ENCODE measurements at regions not wholly inside any gene's neighbourhood (a gene's known extent, or its start where the extent isn't known, plus 50 kb on each side); places are given as distances from the start of the nearest gene placed in this dataset.

DNA sequence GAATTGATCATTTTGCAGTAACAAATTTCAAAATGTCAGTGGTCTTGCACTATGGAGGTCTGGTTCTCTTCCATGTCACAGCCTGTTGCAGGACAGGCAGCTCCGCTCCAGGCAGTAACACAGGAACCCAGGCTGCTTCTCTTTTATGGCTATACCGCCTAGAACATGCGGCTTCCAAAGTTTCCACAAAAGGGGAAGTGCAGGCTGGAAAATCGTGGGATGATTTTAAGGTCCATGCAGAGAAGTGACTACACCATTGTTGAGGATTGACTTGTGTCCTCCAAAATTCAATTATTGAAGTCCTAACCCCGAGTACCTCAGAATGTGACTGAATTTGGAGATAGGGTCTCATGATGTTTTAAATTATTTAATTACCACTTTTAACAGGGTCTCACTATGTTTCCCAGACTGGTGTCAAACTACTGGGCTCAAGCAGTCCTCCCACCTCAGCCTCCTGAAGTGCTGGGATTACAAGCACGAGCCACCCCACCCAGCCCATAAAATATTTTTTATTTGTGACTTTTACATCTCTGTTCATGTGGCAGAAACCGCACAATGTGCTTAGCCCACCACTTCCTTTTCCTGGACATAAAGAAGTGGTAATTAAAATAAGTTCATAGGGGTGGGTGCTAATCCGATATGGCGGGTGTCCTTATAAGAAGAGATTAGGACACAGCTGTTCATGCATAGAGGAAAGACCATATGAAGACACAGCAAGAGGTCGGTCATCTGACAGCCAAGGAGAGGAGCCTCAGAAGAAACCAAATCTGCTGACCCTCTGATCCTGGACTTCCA is 279.2 kb upstream of the RPL38 start:
- no peak for DNase-seq (ENCODE audit: low read depth in 2 of 2)

DNA sequence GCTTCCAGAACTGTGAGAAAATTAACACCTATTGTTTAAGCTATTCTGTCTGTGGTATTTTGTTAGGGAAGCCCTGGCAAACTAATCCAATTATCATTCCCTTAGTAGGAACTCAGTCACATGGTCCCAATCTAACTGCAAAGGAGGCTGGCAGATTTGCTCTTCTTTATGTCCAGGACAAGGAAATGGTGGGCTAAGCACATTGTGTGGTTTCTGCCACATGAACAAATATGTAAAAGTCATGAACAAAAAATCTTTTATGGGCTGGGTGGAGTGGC is 278.6 kb upstream of the RPL38 start:
- no peak for DNase-seq (ENCODE audit: low read depth in 2 of 2)

DNA sequence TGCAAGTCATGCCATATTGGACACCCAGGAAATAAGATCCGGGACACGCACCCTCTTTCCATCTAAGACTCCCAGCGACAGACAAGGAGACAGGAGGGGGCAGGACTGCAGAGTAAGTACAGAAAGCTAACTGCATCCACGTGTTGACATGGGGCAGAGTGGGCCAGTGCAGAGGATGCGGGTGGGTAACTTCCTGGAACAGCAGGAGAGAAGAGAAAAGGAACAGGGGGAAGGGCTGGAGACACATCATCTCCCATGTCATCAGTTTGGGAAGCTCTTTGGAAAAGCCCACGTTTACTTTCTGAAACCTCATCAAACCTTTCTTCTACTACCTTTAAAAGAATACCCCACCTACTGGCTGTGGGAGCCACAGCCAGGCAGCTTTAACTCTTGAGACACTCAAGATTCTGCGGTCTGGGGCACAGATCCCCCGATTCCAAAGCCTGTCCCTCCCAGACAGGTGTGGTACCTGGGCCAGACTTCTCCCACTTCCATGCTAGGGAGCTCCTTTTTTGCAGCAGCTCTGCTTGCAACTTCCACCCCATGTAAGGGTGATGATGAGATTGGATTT is 273.5 kb upstream of the RPL38 start:
- no peak for DNase-seq (ENCODE audit: low read depth in 2 of 2)

DNA sequence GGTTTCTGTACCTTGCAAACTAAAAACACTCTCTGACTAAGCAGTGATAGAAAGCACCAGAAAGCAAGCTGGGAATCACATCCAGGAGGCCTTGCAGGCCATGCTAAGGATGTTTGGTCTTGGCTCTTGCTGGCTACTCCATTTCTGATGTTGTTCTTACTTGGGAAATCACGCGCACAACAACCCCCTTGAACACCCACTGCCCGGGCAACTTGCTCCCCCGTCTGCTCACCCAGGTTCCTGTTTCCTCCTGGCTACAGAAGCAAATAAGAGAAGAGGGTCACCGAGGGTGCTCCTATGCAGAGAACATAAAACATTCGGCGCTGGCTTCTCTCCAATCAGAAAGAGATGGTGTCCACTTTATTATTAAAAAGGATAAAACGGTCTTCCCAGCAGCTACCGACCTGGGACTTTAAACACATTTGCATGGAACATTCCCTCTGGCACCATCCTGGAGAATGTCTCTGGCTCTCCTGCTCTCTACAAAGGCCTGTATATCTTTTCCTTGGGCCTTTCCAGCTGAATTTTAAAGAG is 271.2 kb upstream of the RPL38 start:
- no peak for DNase-seq (ENCODE audit: low read depth in 2 of 2)

- no peak for DNase-seq (ENCODE audit: low read depth in 2 of 2)
Observed at GRCh38 chr17:73933164-73933766, 270.2 kb upstream of the RPL38 start.

DNA sequence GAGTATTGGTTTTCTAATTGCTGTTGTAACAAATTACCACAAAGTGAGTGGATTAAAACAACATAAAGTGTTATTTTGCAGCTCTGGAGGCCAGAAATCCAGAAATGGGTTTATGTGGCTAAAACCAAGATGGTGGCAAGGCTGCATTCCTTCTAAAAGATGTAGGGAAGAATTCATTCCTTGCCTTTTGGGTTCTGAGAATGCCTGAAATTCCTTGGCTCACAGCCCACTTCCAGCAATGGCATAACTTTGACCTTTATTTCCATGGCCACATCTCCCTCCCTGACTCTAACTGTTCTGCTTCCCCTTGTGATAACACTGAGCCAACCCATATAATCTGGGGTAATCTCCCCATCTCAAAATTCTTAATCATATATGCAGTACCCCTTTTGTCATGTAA is 269.6 kb upstream of the RPL38 start:
- no peak for DNase-seq (ENCODE audit: low read depth in 2 of 2)

GRCh38 chr17:73934696-73935095 is 268.8 kb upstream of the RPL38 start:
- no peak for DNase-seq (ENCODE audit: low read depth in 2 of 2)

DNA sequence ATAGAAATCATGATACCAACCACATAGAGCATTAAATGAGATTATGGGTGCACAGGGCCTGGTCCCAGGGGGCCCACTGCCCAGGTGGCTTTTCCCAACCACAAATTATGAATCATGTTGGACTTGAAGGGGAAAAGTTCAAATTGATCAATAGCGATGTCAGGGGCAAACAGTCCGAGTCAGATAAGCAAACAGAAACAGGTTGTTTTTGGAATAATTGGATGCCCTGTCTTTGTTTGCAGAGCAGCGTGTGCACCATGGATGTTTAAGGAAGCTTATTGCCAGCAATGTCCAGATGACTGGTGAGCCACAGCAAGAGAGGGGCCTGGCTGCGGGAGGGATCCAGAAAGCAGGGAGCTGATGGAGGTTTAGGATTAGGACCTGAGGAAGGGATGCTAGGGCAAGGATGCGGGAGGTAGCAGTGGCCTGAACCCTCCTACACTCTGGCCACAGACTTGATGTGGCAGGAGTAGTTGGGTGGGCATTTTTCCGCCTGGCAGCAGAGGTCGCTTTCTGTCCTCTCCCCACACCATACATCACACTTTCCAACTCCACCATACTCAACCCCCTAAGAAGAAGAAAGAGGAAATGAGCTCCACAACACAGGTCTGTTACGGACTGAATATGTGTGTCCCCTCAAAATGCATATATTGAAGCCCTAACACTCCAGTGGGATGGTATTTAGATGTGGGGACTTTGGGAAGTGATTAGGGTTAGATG is 266.4 kb upstream of the RPL38 start:
- no peak for DNase-seq (ENCODE audit: low read depth in 2 of 2)

DNA sequence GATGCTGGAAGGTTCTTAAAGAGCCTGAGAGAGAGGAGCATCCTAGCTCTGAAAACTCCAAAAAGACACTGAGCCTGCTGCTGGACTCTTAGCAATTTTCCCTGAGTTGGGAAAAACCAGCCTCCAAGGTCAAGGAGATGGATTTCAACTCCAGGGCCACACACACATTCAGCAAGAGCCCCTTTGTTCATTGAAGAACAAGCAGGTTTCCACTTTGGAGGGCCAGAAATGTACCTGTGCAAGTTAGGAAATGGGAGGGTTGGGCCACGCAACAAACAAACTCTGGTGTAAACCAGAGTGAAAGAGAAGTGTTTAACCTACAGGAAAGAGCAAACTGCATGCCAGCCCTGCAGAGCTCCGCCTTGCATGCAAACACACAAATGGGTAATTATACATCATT is 264.8 kb upstream of the RPL38 start:
- no peak for DNase-seq (ENCODE audit: low read depth in 2 of 2)

DNA sequence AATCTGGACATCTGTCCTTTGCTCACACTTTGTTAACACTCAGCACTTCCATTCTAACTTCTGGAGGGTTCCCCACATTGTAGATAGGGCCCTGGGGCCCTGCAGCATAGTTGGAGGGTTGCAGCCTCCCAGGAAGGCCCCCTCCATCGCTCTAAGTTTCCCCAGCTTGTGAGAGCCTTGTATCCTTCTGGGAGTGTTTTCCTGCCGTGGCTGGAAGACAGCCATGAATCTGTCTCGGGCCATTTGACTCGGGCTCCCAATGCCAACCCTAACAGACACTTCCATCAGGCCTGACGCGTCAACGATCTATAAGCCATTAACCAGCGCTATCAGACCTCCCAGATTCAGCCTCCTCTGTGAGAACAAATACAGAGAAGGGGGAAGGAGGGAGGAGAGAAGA is 263.7 kb upstream of the RPL38 start:
- DNase-seq (ENCODE audit: low read depth in 2 of 2) = no peak

GRCh38 chr17:73940511-73940910 is 263.0 kb upstream of the RPL38 start:
- DNase-seq (ENCODE audit: low read depth in 2 of 2) = no peak

DNA sequence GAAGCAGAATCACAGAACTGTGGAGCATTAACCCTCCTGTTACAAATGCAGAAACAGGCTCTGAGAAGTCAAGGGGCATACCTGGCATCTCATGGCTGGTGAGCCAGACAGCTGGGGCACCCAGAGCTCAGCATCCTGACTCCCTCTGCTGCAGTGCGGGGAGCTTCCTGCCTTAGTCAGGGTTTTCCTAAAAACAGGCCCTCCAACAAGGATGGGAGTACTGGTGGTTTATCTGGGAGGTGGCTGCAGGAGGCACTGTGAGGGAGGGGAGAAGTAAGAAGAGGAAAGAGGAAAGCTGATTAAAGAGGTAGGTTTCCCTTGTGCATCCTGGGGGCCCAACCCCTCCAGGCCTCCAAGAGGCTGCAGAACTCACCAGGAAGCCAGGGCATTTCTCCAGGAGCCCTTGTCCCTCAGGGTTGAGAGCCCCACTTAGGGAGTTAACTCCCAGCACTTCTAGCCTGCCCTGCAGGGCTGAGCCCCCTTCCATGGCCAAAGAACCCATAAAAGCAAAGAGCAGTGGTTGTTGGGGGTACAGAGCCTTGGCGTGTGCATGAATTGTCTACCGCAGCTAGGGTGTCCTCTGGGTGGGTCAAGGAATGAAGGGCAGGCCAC is 261.5 kb upstream of the RPL38 start:
- DNase-seq (ENCODE audit: low read depth in 2 of 2) = no peak

- DNase-seq (ENCODE audit: low read depth in 2 of 2) = no peak
Observed at GRCh38 chr17:73942703-73943415, 260.6 kb upstream of the RPL38 start.

DNA sequence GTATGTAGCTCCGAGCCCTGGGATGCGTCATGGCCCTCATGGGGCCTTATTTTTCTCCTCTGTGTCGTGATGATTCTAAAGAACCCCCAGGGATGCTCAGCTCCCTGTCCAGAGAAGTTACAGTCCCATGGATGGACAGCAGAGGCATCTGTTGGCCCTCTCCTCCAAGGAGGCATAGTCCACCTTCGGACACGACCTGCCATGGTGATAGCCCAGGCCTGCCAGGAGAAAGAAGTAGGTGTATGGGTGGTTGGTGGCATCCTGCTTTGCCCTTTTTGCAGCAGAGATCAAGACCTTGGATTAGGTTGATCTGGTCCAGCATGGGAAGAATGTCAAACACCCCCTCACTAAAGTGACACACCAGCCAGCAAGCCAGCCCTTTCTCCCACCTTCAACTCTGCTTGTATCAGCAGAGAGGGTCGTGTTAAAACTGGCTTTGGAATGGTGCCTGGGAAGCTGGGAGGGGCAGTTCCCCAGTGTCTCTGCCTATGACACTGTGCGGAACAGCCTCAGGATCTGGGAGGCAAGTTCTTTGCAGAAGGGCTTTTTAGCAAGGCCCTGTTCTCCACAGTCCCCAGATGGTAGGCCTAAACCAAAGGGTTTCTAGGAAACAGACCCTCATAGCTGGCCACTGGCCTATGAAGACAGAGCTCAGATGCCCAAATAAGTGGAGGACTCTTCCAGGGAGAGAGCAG is 259.9 kb upstream of the RPL38 start:
- DNase-seq (ENCODE audit: low read depth in 2 of 2) = no peak

- no peak for DNase-seq (ENCODE audit: low read depth in 2 of 2)
Observed at GRCh38 chr17:73944366-73944765, 259.1 kb upstream of the RPL38 start.

DNA sequence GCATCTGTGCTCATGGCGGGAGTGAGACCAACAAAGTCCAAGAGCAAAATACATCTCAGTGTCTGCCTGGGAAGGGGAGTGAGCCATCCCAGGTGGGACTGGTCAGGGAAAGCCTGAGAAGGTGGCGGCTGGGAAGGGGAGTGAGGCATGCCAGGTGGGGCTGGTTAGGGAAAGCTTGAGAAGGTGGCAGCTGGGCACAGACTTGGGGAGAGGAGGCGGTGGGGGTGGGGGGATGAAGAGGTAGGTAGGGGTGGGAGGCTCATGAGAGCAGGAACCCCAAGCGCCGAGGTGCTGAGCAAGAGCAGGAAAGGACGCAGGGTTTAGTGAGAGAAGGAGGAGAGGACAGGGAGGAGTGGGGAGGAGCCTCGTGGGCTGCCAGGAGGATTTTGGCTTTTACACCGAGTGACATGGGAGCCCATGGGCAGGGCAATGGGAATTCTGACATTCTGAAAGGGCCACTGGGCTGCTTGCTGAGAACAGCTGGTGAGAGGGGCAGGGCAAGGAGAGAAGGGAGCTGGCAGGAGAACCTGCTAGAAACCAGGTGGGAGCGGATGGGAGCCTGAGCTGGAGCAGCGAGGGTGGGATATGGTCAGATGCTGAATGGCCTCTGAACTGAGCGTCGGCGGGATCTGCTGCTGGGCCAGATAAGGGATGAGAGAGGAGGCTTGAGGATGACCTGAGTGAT is 256.1 kb upstream of the RPL38 start:
- no peak for DNase-seq (ENCODE audit: low read depth in 2 of 2)

DNA sequence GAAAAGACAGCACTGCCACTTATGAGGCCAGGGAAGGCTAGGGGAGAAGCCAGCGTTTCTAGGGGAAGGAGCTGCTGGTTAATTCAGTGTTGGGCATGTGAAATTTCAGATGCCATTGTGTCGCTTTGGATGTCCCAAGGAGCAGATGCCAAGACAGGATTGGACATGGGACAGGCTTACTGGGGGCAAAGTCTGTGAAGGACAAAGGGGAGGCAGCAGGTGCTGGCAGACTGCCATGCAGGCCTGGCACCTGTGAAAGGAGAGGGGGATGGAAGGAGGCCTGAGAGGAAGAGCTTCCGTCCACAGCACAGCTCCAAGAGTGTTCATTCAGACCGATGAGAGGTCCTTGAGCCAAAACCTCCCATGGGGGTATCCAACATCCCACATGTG is 255.5 kb upstream of the RPL38 start:
- no peak for DNase-seq (ENCODE audit: low read depth in 2 of 2)

DNA sequence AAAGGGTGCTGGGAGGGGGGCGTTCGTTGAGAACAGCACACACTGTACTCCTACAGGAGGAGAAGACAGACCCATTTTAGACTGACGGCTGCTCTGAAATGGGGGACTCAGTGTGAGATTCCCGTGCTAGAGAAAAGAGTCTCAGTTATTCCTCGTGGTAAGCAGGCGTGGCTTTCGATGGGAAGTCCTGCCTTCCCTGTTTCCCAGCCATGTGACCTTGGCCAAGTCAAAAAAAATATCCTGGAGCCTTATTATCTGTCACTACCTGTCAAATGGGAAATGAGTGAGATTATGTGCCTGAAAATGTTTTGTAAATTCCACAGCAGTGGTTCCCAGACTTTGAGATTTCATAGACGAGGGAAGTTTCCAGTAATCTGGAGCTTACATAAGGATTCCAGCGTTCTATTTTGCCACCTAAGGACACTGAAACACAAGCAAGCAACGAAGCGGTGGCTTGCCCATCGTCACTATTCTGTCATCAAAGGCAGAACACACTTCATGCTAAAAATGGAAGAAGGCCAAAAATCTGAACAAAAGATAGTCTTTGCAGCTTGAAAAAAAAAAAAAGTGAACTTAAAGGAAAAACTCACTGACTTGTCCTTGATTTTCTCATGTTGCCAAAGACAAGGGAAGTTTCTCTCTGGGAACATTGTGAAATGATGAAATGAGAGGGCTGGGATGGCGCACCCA is 253.4 kb upstream of the RPL38 start:
- no peak for DNase-seq (ENCODE audit: low read depth in 2 of 2)

GRCh38 chr17:73950593-73950914 is 252.9 kb upstream of the RPL38 start:
- DNase-seq (ENCODE audit: low read depth in 2 of 2) = no peak

DNA sequence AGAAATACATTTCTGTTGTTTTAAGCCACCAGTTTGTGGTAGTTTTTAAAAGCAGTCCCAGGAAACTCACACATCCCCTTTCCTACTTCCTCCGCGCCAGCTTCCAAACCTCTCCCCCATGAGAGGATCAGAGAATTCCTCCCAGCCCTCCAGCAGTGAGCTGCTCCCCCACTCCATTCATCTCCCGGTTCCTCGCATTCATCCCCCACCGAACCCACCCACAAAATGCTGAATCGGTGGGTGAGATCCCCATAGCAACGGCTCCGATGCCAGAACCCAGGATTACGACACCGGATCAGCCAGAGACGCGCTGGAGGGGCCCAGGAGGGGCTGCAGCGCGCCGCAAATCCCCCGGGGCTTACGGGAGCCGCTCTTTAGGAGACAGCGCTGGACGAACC is 251.4 kb upstream of the RPL38 start:
- DNase-seq (ENCODE audit: low read depth in 2 of 2) = no peak
